Sigmoid colon (tissue), 6 donors: ENCODE measurements at regions not wholly inside any gene's neighbourhood (a gene's known extent, or its start where the extent isn't known, plus 50 kb on each side); places are given as distances from the start of the nearest gene placed in this dataset.
"Not testable (repeated sequence)": the region's sequence is repeated elsewhere in the genome, so short reads cannot be mapped to it uniquely, and the experiment has no call there.

Experiments used
- DNase-seq: peaks from one replicate; pipeline ENCODE4 v3.0.0-alpha.2; 2019
- H3K27ac ChIP-seq, 4 donors: fragments of 200-600 bp; sonication (generic); one replicate each; pipeline ENCODE4 v1.5.1; 2016 to 2019; ENCODE audit warnings: mild to moderate bottlenecking in 1 of 4
- H3K27me3 ChIP-seq, 3 donors: fragments of 200-600 bp; sonication (generic); one replicate each; pipeline ENCODE4 v1.5.1; 2019; ENCODE audit warnings: mild to moderate bottlenecking in 1 of 3
- H3K36me3 ChIP-seq, 4 donors: fragments of 200-600 bp; sonication (generic); one replicate each; pipeline ENCODE4 v1.5.1; 2016 to 2019
- H3K4me1 ChIP-seq, 4 donors: fragments of 200-600 bp; sonication (generic); one replicate each; pipeline ENCODE4 v1.5.1; 2017 to 2019
- H3K4me3 ChIP-seq, 4 donors: fragments of 200-600 bp; sonication (generic); one replicate each; pipeline ENCODE4 v1.5.1; 2017 to 2019; ENCODE audit warnings: mild to moderate bottlenecking in 2 of 4, moderate library complexity in 1 of 4
- H3K9me3 ChIP-seq, 4 donors: fragments of 200-600 bp in 3 of 4; sonication (generic) in 3 of 4; one replicate each; pipeline versions ENCODE4 v1.5.1 to v1.6.1; 2013 to 2019
- CTCF ChIP-seq, 4 experiments: fragments of 450-650 bp in 3 of 4; fragments of 200-600 bp in 1 of 4; IDR thresholded peaks; one replicate each; pipeline ENCODE4 v1.5.1; 2016 to 2019; ENCODE audit warnings: antibody characterized with exemption in 4 of 4, mild to moderate bottlenecking in 3 of 4, moderate library complexity in 2 of 4
- EP300 ChIP-seq, 4 donors: sonication (generic); formaldehyde crosslinking; IDR thresholded peaks; one replicate each; pipeline ENCODE4 v1.6.1; 2017; ENCODE audit warnings: antibody characterized with exemption in 4 of 4
- POLR2A ChIP-seq, 2 donors: fragments of 450-650 bp; IDR thresholded peaks; one replicate each; pipeline ENCODE4 v1.6.1; 2016; ENCODE audit warnings: antibody characterized with exemption in 2 of 2, mild to moderate bottlenecking in 2 of 2, moderate library complexity in 2 of 2
- POLR2AphosphoS5 ChIP-seq, 4 donors: sonication (generic); formaldehyde crosslinking; IDR thresholded peaks; one replicate each; pipeline ENCODE4 v1.6.1; 2017; ENCODE audit warnings: antibody characterized with exemption in 4 of 4
- WGBS, 2 donors: extraction: QIAGEN DNeasy Blood & Tissue Kit; methylation state at CpG; one replicate each; pipeline ENCODE4 v1.1.7; 2013; 5-methylcytosine and 5-hydroxymethylcytosine counted together
- intact Hi-C: fragments of 100-400 bp; cut with DNase I; formaldehyde crosslinking; loops from one replicate; pipeline ENCODE4 v1.15.1; 2023
- donor health status: healthy with polysubstance abuse.
- donor health status: healthy.

- no peak for DNase-seq
- Histone ChIP-seq H3K27me3 (no peaks in the 10 kb centered on the region), H3K4me3 (no peak overlapping the region), H3K36me3 (no peaks in the 10 kb centered on the region), H3K27ac (no peak overlapping the region), H3K9me3 (peaks cover 0 to 6% (median 2%) of the 10 kb centered on the region in 4 donors), H3K4me1 (no peaks in the 10 kb centered on the region)
- TF ChIP-seq POLR2AphosphoS5 (IDR thresholded peaks at IDR 0.05) (no peak), EP300 (IDR thresholded peaks at IDR 0.05) (no peak), POLR2A (IDR thresholded peaks at IDR 0.05) (no peak), CTCF (IDR thresholded peaks at IDR 0.05) (no peak)
- intact Hi-C loops = no loop called here
- WGBS, 2 donors = 56 to 76% methylated on average over 4 of the region's 4 CpGs
These were observed 219.0 kb upstream of the NRG3 start for GRCh38 chr10:81655986-81656385.

GRCh38 chr10:81662837-81663236 lies 212.2 kb upstream of the NRG3 start:
- WGBS, 2 donors = 86 to 93% methylated on average over 2 of the region's 2 CpGs

DNA sequence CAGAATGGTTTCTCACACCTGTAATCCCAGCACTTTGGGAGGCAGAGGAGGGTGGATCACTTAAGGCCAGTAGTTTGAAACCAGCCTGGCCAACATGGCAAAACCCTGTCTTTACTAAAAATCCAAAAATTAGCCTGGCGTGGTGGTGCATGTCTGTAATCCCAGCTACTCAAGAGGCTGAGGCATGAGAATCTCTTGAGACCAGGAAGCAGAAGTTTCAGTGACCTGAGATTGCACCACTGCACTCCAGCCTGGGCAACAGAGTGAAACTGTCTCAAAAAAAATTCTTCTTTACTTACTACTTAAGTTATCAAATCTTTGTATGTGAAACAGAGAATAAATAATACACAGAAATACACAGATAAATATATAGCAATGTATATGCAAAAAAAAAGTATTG lies 210.2 kb upstream of the NRG3 start:
- DNase-seq, H3K36me3 ChIP-seq, H3K4me1 ChIP-seq, H3K27me3 ChIP-seq, H3K9me3 ChIP-seq, intact Hi-C loops, H3K27ac ChIP-seq, H3K4me3 ChIP-seq: not testable (repeated sequence)
- WGBS, 2 donors = 70 to 78% methylated on average over 1 of the region's 1 CpG

More at GRCh38 chr10:81662837-81663236, 212.2 kb upstream of the NRG3 start:
- intact Hi-C loops = no loop called here
- Histone ChIP-seq H3K4me3 (no peak overlapping the region), H3K27ac (no peak overlapping the region), H3K36me3 (no peaks in the 10 kb centered on the region), H3K27me3 (no peaks in the 10 kb centered on the region), H3K9me3 (no peaks in the 10 kb centered on the region), H3K4me1 (no peaks in the 10 kb centered on the region)
- TF ChIP-seq CTCF (IDR thresholded peaks at IDR 0.05) = no peak
- TF ChIP-seq EP300 (IDR thresholded peaks at IDR 0.05) = no peak
- no peak for TF ChIP-seq POLR2AphosphoS5 (IDR thresholded peaks at IDR 0.05)
- TF ChIP-seq POLR2A (IDR thresholded peaks at IDR 0.05) = no peak
- no peak for DNase-seq

GRCh38 chr10:81674941-81675340 lies 200.1 kb upstream of the NRG3 start:
- no peak overlapping the region for H3K4me3 ChIP-seq
- TF ChIP-seq CTCF (IDR thresholded peaks at IDR 0.05) (no peak), EP300 (IDR thresholded peaks at IDR 0.05) (no peak)
- H3K36me3 ChIP-seq = no peaks in the 10 kb centered on the region
- no peaks in the 10 kb centered on the region for H3K4me1 ChIP-seq
- 83% methylated on average over 4 of the region's 4 CpGs for WGBS, 2 donors
- intact Hi-C loops = no loop called here
- H3K27ac ChIP-seq = no peak overlapping the region
- DNase-seq = no peak
- H3K9me3 ChIP-seq = no peaks in the 10 kb centered on the region
- no peaks in the 10 kb centered on the region for H3K27me3 ChIP-seq

- DNase-seq = no peak
- Histone ChIP-seq H3K36me3 (no peaks in the 10 kb centered on the region), H3K4me1 (no peaks in the 10 kb centered on the region), H3K9me3 (peaks cover 0 to 4% (median 0%) of the 10 kb centered on the region in 4 donors), H3K4me3 (no peak overlapping the region), H3K27me3 (peaks cover 0 to 4% (median 0%) of the 10 kb centered on the region in 3 donors), H3K27ac (no peak overlapping the region)
- intact Hi-C loops = no loop called here
- no peak for TF ChIP-seq EP300 (IDR thresholded peaks at IDR 0.05)
- TF ChIP-seq POLR2AphosphoS5 (IDR thresholded peaks at IDR 0.05) = no peak
- 17 to 32% methylated on average over 1 of the region's 1 CpG for WGBS, 2 donors
These were observed 195.7 kb upstream of the NRG3 start for GRCh38 chr10:81679291-81679690.

GRCh38 chr10:81680359-81680758 lies 194.6 kb upstream of the NRG3 start:
- intact Hi-C loops = no loop called here
- Histone ChIP-seq H3K27ac (no peak overlapping the region), H3K9me3 (peaks cover 0 to 4% (median 0%) of the 10 kb centered on the region in 4 donors), H3K4me3 (no peak overlapping the region), H3K4me1 (no peaks in the 10 kb centered on the region), H3K36me3 (no peaks in the 10 kb centered on the region), H3K27me3 (peaks cover 0 to 4% (median 0%) of the 10 kb centered on the region in 3 donors)
- no peak for DNase-seq
- 59 to 65% methylated on average over 1 of the region's 1 CpG for WGBS, 2 donors
- TF ChIP-seq POLR2AphosphoS5 (IDR thresholded peaks at IDR 0.05) = no peak
- TF ChIP-seq CTCF (IDR thresholded peaks at IDR 0.05) = no peak
- TF ChIP-seq POLR2A (IDR thresholded peaks at IDR 0.05) = no peak
- TF ChIP-seq EP300 (IDR thresholded peaks at IDR 0.05) = no peak
